ENCODE measurements at regions not wholly inside any gene's neighbourhood (a gene's known extent, or its start where the extent isn't known, plus 50 kb on each side); places are given as distances from the start of the nearest gene placed in this dataset.

GRCh38 chr6:71157345-71157744 is 131.3 kb upstream of the OGFRL1 start:
- Histone ChIP-seq H3K4me3 (ENCODE audit: extremely low read depth in 1 of 4, insufficient read depth in 2 of 4, low read depth in 3 of 4, low read length in 4 of 4) (no peak overlapping the region), H2BK15ac (ENCODE audit: low read length) (no peak overlapping the region), H3K4me1 (replicated peaks in 1 of 4; ENCODE audit: control insufficient read depth in 3 of 4, insufficient read depth in 4 of 4, low read length in 3 of 4) (peaks cover 3 to 12% (median 6%) of the 10 kb centered on the region in 4 experiments; a peak in 6 of 7 replicates), H3K23ac (ENCODE audit: insufficient read length) (no peak overlapping the region), H3K27ac (ENCODE audit: low read depth, low read length) (no peak overlapping the region), H4K8ac (ENCODE audit: extremely low read depth, insufficient read depth, low read length) (no peak overlapping the region), H3K4ac (replicated peaks; ENCODE audit: insufficient read length, low read depth, low read length) (no peak overlapping the region), H3K18ac (ENCODE audit: extremely low read depth, low read length) (no peak overlapping the region), H2AFZ (ENCODE audit: low read length) (no peak overlapping the region), H2BK120ac (replicated peaks; ENCODE audit: low read depth, low read length) (no peak overlapping the region), H3K79me1 (ENCODE audit: low read depth, low read length) (no peaks in the 10 kb centered on the region), H3K27me3 (replicated peaks in 1 of 4; ENCODE audit: control insufficient read depth in 3 of 4, extremely low read depth in 1 of 4, insufficient read depth in 3 of 4, low read length in 3 of 4) (no peaks in the 10 kb centered on the region), H3K14ac (ENCODE audit: insufficient read length) (no peak overlapping the region), H3K79me2 (ENCODE audit: control insufficient read depth in 1 of 2, insufficient read depth in 2 of 2, low read length in 2 of 2) (no peaks in the 10 kb centered on the region), H4K20me1 (replicated peaks in 1 of 2; ENCODE audit: control insufficient read depth in 1 of 2, insufficient read depth in 2 of 2, low read length in 2 of 2) (no peaks in the 10 kb centered on the region), H3K23me2 (ENCODE audit: low read depth, low read length) (no peaks in the 10 kb centered on the region), H2BK12ac (ENCODE audit: low read depth, low read length) (no peak overlapping the region), H3K36me3 (ENCODE audit: control insufficient read depth in 2 of 4, insufficient read depth in 4 of 4, low read length in 3 of 4) (no peaks in the 10 kb centered on the region), H4K91ac (replicated peaks; ENCODE audit: insufficient read length, low read length) (no peak overlapping the region), H2BK5ac (ENCODE audit: low read depth, low read length) (no peak overlapping the region), H3K56ac (replicated peaks; ENCODE audit: insufficient read length, low read depth, low read length) (no peak overlapping the region), H3K4me2 (ENCODE audit: insufficient read depth in 1 of 2, low read depth in 2 of 2, low read length in 2 of 2) (no peak overlapping the region; a peak in 1 of 4 replicates), H2BK20ac (ENCODE audit: low read length) (no peak overlapping the region), H3K9ac (replicated peaks in 1 of 4; ENCODE audit: extremely low read depth in 1 of 4, low read depth in 3 of 4, low read length in 3 of 4) (no peak overlapping the region), H4K5ac (ENCODE audit: insufficient read length, low read depth, low read length) (no peak overlapping the region), H3K9me3 (ENCODE audit: insufficient read depth in 2 of 2, low read depth in 1 of 2, low read length in 1 of 2) (no peaks in the 10 kb centered on the region), H2AK5ac (ENCODE audit: low read depth, low read length) (no peak overlapping the region)
- ChIA-PET CTCF (ENCODE audit: partially characterized antibody) (interaction anchor here (1.7 kb wide), 1 partner anchor 66 kb away, joined by 4 read pairs; no protein-coding TSS in a partner anchor), POLR2A (ENCODE audit: partially characterized antibody) (no interaction called here)
- no peak for DNase-seq (ENCODE audit: low read depth in 1 of 2, low spot score in 2 of 2)
- WGBS, 2 experiments (ENCODE audit: extremely low coverage in 1 of 2, insufficient coverage in 1 of 2, insufficient read length in 1 of 2, insufficient replicate concordance in 2 of 2, low coverage in 1 of 2, low lambda C conversion rate in 2 of 2, missing lambda C conversion rate in 1 of 2) = 67% methylated on average over 1 of the region's 1 CpG; no CpG with 5 or more reads in 1 of the 2 experiments
- TF ChIP-seq POLR2AphosphoS5 (IDR thresholded peaks at IDR 0.05; ENCODE audit: low read depth, low read length) = no peak
- no peak for FAIRE-seq
